BE2C (cell line): ENCODE measurements at regions not wholly inside any gene's neighbourhood (a gene's known extent, or its start where the extent isn't known, plus 50 kb on each side); places are given as distances from the start of the nearest gene placed in this dataset.

ENCODE experiments used
- DNase-seq: peaks from one replicate; pipeline ENCODE4 v3.0.0-alpha.2; 2020
- H3K27me3 ChIP-seq: fragments of 250-450 bp; sonication (Bioruptor Pico); 2 replicates; pipeline ENCODE4 v1.5.1; 2020; ENCODE audit warnings: mild to moderate bottlenecking
- H3K36me3 ChIP-seq: fragments of 250-450 bp; sonication (Bioruptor Pico); 2 replicates; pipeline ENCODE4 v1.5.1; 2020; ENCODE audit warnings: mild to moderate bottlenecking
- H3K4me1 ChIP-seq: fragments of 250-450 bp; sonication (Bioruptor Pico); 2 replicates; pipeline ENCODE4 v1.5.1; 2020
- H3K4me3 ChIP-seq: 2 replicates; pipeline ENCODE4 v1.5.1; 2011; ENCODE audit warnings: low read depth, low read length
- H3K9me3 ChIP-seq: fragments of 250-450 bp; sonication (Bioruptor Pico); 2 replicates; pipeline ENCODE4 v1.5.1; 2020
- TF ChIP-seq, protein P1 (sequence below): IDR thresholded peaks from 2 replicates; pipeline ENCODE4 v1.5.1; 2012; ENCODE audit warnings: mild to moderate bottlenecking, low read depth, low read length

DNA sequence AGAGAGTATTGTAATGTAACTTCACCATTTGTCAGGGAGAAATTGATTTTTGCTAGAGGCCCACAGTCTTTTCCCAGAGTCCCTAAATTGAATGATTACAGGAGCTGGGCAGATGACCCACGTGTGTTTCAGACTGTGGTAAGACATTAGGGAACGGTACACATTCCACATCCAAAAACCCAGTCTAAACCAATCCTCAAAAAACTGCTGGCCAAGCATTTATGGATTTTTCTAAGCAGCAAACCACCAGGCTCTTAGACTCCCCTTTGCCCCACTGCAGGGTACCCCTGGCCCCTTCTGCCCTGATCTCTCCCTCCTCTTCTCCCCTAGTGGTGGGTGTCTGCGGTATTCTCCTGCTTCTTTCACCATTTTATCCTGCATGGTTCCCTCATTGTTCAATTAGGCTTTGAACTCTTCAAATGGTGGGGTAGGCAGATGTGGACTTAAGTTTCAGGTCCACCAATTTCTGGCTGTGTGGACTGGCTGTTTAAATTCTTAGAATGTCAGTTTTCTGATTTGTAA lies 135.5 kb upstream of the SORCS3 start:
- TF ChIP-seq, protein P1, sequence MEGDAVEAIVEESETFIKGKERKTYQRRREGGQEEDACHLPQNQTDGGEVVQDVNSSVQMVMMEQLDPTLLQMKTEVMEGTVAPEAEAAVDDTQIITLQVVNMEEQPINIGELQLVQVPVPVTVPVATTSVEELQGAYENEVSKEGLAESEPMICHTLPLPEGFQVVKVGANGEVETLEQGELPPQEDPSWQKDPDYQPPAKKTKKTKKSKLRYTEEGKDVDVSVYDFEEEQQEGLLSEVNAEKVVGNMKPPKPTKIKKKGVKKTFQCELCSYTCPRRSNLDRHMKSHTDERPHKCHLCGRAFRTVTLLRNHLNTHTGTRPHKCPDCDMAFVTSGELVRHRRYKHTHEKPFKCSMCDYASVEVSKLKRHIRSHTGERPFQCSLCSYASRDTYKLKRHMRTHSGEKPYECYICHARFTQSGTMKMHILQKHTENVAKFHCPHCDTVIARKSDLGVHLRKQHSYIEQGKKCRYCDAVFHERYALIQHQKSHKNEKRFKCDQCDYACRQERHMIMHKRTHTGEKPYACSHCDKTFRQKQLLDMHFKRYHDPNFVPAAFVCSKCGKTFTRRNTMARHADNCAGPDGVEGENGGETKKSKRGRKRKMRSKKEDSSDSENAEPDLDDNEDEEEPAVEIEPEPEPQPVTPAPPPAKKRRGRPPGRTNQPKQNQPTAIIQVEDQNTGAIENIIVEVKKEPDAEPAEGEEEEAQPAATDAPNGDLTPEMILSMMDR: no peak
- Histone ChIP-seq H3K4me1 (no peaks in the 10 kb centered on the region), H3K36me3 (no peaks in the 10 kb centered on the region), H3K9me3 (no peaks in the 10 kb centered on the region), H3K27me3 (no peaks in the 10 kb centered on the region), H3K4me3 (no peak overlapping the region)
- no peak for DNase-seq

DNA sequence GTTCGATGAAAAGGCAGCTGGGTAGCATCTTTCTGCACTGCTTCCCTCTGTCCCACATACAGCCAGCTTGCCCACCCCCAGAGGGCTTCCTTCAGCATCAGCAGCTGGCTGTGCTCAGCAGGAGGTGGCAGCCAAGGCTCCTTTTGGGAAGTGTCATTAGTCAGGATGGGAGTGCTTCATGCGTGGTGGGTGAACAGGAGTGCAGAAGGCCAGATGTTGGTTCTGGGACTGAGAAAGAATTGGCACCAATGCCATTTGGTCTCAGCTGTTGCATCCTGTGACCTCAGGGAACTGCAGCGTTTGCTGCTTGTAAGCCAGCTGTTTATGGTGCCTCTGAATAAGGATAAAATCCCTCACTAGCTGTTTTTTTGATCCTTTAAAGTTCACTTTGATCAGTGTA lies 131.1 kb upstream of the SORCS3 start:
- no peaks in the 10 kb centered on the region for H3K27me3 ChIP-seq
- no peak overlapping the region for H3K4me3 ChIP-seq
- TF ChIP-seq, protein P1: no peak
- no peaks in the 10 kb centered on the region for H3K4me1 ChIP-seq
- H3K9me3 ChIP-seq: no peaks in the 10 kb centered on the region
- no peaks in the 10 kb centered on the region for H3K36me3 ChIP-seq
- DNase-seq: no peak

DNA sequence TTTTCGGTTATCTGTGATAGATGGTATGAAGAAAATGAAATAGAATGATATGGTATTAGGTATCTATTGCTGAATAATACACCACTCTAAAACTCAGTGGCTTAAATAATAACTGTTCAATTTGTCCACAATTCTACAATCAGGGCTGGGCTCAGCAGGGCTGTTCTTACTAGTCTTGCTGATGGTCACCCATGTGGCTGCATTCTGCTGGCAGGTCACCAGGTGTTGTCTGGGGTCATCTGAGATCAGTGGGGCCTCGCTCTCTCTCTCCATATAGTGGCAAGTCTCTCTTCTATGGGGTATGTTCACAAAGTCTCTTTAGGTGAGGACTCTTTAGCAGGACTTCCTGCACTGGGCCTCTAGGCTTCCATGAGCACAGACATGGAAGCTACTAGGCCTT lies 130.4 kb upstream of the SORCS3 start:
- H3K4me1 ChIP-seq: no peaks in the 10 kb centered on the region
- TF ChIP-seq, protein P1: no peak
- no peaks in the 10 kb centered on the region for H3K27me3 ChIP-seq
- H3K36me3 ChIP-seq: no peaks in the 10 kb centered on the region
- no peak for DNase-seq
- H3K4me3 ChIP-seq: no peak overlapping the region
- no peaks in the 10 kb centered on the region for H3K9me3 ChIP-seq

DNA sequence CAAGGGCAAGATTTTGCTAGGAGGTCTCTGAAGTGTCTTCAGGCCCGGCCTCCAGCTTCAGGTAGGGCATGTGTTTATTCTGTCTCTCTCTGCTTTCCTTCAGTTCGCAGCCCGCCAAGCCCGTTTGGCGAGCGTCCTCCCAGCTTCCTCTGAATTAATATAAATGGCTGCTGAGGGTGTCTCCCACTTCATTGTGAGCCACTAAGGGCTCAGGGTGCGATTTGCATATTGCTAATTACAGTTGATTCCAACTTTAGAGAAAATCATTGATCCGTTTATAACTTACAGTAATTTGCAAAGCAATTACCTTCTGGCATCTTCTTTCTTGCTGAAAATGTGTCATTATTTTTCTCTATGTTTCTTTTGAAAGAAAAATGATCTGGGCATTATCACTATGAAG lies 128.3 kb upstream of the SORCS3 start:
- Histone ChIP-seq H3K36me3 (no peaks in the 10 kb centered on the region), H3K4me1 (no peaks in the 10 kb centered on the region), H3K9me3 (no peaks in the 10 kb centered on the region), H3K4me3 (no peak overlapping the region), H3K27me3 (no peaks in the 10 kb centered on the region)
- no peak for DNase-seq
- TF ChIP-seq, protein P1: no peak

DNA sequence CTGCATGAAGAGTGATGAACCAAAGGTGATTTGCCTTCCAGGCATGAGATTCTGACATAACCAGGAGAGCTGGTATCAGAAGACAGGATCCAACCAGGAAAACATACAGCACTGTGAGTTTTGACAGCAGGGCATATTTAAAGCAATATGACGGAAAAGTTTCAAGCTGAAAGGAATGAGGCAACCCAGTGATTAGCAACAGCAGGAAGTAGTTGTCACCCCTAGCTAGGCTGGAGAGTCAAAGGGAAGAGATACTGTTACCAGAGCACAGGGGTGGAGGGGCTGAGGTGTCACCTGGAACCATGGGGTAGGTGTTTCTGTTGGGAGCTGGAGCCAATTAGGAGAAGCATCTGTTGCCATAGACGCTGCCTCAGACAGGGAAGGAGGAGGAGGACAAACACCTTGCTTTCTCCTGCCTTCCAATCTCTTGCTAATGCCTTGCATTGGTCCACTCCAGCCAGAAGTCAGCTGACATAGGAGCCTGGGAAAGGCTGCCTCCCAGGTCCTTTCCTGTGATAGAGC lies 125.4 kb upstream of the SORCS3 start:
- Histone ChIP-seq H3K36me3 (no peaks in the 10 kb centered on the region), H3K4me3 (no peak overlapping the region), H3K4me1 (no peaks in the 10 kb centered on the region), H3K9me3 (no peaks in the 10 kb centered on the region), H3K27me3 (no peaks in the 10 kb centered on the region)
- no peak for DNase-seq
- TF ChIP-seq, protein P1: no peak

DNA sequence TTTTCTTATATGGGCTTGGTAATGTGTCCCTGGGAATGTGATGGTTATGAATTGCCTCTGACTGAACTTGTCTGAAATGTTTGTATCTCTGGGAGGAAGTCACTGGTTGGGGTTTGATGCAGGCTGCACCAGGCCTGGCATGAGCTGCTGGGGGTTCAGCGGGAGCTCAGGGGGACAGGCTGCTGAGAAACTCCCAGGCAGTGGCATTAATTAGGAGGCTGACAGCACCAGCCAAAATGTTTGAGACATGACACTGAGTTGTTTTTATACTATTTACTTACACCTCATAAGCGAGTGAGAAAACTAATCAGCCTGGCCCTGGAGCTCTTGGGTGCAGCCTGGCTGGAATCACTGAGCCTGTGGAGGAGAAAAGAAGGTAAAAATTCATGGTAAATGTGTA lies 124.1 kb upstream of the SORCS3 start:
- TF ChIP-seq, protein P1: no peak
- DNase-seq: no peak
- Histone ChIP-seq H3K4me1 (no peaks in the 10 kb centered on the region), H3K4me3 (no peak overlapping the region), H3K27me3 (no peaks in the 10 kb centered on the region), H3K36me3 (no peaks in the 10 kb centered on the region), H3K9me3 (no peaks in the 10 kb centered on the region)
